Immature natural killer cell (primary cell): ENCODE measurements at regions not wholly inside any gene's neighbourhood (a gene's known extent, or its start where the extent isn't known, plus 50 kb on each side); places are given as distances from the start of the nearest gene placed in this dataset.
"Not testable (repeated sequence)": the region's sequence is repeated elsewhere in the genome, so short reads cannot be mapped to it uniquely, and the experiment has no call there.

Experiments used
- DNase-seq, 3 donors: peaks; one replicate each; pipeline ENCODE4 v3.0.0; 2022; ENCODE audit warnings: mixed read lengths in 1 of 3
- H3K27ac Mint-ChIP-seq, 6 donors: one replicate each; pipeline ENCODE4 v1.8.0; 2020; ENCODE audit warnings: mixed read lengths in 6 of 6, mild to moderate bottlenecking in 5 of 6, inconsistent platforms in 4 of 6, moderate library complexity in 3 of 6
- H3K27me3 Mint-ChIP-seq, 3 donors: one replicate each; pipeline ENCODE4 v1.8.0; 2020 to 2021; ENCODE audit warnings: low read depth in 3 of 3, mild to moderate bottlenecking in 3 of 3, mixed read lengths in 3 of 3, moderate library complexity in 3 of 3, inconsistent platforms in 1 of 3
- H3K36me3 Mint-ChIP-seq, 3 donors: one replicate each; pipeline ENCODE4 v1.8.0; 2020; ENCODE audit warnings: mixed read lengths in 3 of 3, inconsistent platforms in 2 of 3, mild to moderate bottlenecking in 2 of 3
- H3K4me1 Mint-ChIP-seq, 2 donors: one replicate each; pipeline ENCODE4 v1.8.0; 2020; ENCODE audit warnings: inconsistent platforms in 2 of 2, mild to moderate bottlenecking in 2 of 2, mixed read lengths in 2 of 2, moderate library complexity in 1 of 2
- H3K4me3 Mint-ChIP-seq, 5 donors: one replicate each; pipeline ENCODE4 v1.8.0; 2020; ENCODE audit warnings: mild to moderate bottlenecking in 5 of 5, mixed read lengths in 5 of 5, inconsistent platforms in 3 of 5, moderate library complexity in 3 of 5
- H3K9me3 Mint-ChIP-seq, 6 donors: one replicate each; pipeline ENCODE4 v1.8.0; 2020; ENCODE audit warnings: mild to moderate bottlenecking in 6 of 6, mixed read lengths in 6 of 6, inconsistent platforms in 4 of 6, moderate library complexity in 3 of 6

GRCh38 chr5:86289786-86290185 is 328.0 kb upstream of the COX7C start:
- H3K27me3 Mint-ChIP-seq, H3K4me1 Mint-ChIP-seq, H3K27ac Mint-ChIP-seq, H3K4me3 Mint-ChIP-seq, H3K36me3 Mint-ChIP-seq, DNase-seq: not testable (repeated sequence)
- H3K9me3 Mint-ChIP-seq = peaks cover 2 to 12% (median 4%) of the 10 kb centered on the region in 6 donors

GRCh38 chr5:86292811-86293210 is 324.9 kb upstream of the COX7C start:
- H3K4me3 Mint-ChIP-seq, DNase-seq, H3K4me1 Mint-ChIP-seq, H3K27me3 Mint-ChIP-seq, H3K36me3 Mint-ChIP-seq, H3K27ac Mint-ChIP-seq: not testable (repeated sequence)
- peaks cover 2 to 12% (median 5%) of the 10 kb centered on the region in 6 donors for H3K9me3 Mint-ChIP-seq

DNA sequence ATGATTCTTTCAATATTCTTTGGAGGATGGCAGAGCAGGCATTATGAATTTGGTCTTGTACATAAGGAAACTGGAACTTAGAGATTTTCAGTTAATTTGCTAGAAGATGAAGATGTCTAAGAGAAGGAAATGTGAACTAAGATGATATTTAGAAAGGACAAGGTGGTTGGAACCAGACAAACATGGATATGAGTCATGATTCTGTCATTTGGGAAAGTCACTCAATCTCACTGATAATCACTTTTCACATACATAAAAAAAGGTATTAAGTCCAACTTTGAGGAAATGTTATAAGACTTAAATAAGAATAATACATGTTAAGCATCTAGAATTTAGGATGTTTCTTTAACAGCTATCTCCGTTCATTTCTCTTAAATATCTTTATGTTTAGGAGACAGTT is 315.1 kb upstream of the COX7C start:
- DNase-seq, H3K27ac Mint-ChIP-seq, H3K4me1 Mint-ChIP-seq, H3K27me3 Mint-ChIP-seq, H3K9me3 Mint-ChIP-seq, H3K36me3 Mint-ChIP-seq, H3K4me3 Mint-ChIP-seq: not testable (repeated sequence)

DNA sequence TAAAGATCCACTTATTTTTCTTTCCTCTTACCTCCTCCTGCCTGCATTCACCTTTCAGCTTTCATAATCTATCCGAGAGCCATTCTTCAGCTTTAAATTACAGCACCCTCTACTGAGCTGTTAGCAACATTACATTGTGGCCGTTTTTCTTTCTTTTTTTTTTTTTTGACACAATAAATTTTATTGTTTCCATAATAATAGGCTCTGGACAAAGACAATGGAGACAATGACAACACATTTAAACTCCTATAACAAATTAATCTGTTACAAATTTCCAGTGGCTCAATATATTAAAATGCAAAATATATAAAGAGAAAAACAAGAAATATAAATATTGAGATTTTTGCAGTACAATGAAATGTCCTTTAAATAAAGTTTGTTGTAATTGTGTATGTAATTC is 312.7 kb upstream of the COX7C start:
- not testable (repeated sequence) for H3K4me3 Mint-ChIP-seq, H3K9me3 Mint-ChIP-seq, H3K27ac Mint-ChIP-seq, H3K4me1 Mint-ChIP-seq, H3K27me3 Mint-ChIP-seq, H3K36me3 Mint-ChIP-seq, DNase-seq

DNA sequence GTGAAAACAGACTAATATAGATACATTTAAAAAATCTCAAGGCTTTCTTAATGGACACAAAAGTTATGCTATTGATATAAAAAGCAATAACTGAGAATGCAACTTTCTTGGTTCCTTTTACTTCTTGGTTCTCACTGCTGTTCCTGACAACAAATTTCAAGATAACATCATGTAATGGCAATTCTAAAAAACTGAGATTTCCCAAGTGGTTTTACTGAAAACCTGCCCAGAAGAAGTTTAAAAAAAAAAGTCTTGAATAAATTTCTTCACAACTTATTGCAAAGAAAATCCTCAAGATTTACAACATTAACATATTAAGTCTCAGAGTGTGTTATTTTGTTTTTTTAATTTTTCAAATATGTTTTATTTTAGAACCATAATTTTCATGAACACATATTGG is 302.8 kb upstream of the COX7C start:
- Mint-ChIP-seq H3K27ac (no peak overlapping the region), H3K27me3 (no peaks in the 10 kb centered on the region), H3K9me3 (peaks cover 0 to 5% (median 3%) of the 10 kb centered on the region in 6 donors), H3K36me3 (no peaks in the 10 kb centered on the region), H3K4me1 (no peaks in the 10 kb centered on the region), H3K4me3 (no peak overlapping the region)
- DNase-seq = no peak

GRCh38 chr5:86320266-86320665 is 297.5 kb upstream of the COX7C start:
- Mint-ChIP-seq H3K9me3 (peaks cover 0 to 18% (median 6%) of the 10 kb centered on the region in 6 donors), H3K36me3 (no peaks in the 10 kb centered on the region), H3K4me3 (no peak overlapping the region), H3K4me1 (no peaks in the 10 kb centered on the region), H3K27ac (no peak overlapping the region), H3K27me3 (no peaks in the 10 kb centered on the region)
- no peak for DNase-seq

GRCh38 chr5:86329318-86329717 is 288.4 kb upstream of the COX7C start:
- H3K4me3 Mint-ChIP-seq = no peak overlapping the region
- no peak overlapping the region for H3K27ac Mint-ChIP-seq

DNA sequence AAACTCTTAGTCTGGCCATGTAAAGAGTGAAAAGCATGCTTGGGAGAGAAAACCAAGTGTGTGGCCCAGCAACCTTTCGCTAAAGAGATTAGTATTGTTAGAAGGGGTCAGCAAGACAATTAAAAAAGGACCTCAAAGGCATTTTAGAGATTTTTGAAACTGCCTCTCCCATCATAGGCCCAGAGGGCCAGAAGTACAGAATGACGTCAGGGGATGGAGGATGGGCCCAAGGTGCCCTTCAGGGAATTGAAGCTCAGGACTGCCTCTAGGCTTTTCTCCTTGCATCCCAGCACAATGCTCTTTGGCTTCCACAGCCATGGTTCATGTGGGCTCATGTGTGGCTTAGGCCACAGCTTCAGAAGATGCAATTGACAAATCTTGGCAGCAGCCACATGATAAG is 287.0 kb upstream of the COX7C start:
- Mint-ChIP-seq H3K4me1 (no peaks in the 10 kb centered on the region), H3K27ac (no peak overlapping the region), H3K27me3 (peaks cover 0 to 3% (median 2%) of the 10 kb centered on the region in 3 donors), H3K36me3 (no peaks in the 10 kb centered on the region), H3K9me3 (peaks cover 0 to 13% (median 7%) of the 10 kb centered on the region in 6 donors), H3K4me3 (no peak overlapping the region)
- DNase-seq = no peak

More at GRCh38 chr5:86329318-86329717, 288.4 kb upstream of the COX7C start:
- no peak for DNase-seq
- Mint-ChIP-seq H3K9me3 (peaks cover 0 to 13% (median 6%) of the 10 kb centered on the region in 6 donors), H3K4me1 (no peaks in the 10 kb centered on the region), H3K27me3 (peaks cover 0 to 3% (median 2%) of the 10 kb centered on the region in 3 donors), H3K36me3 (no peaks in the 10 kb centered on the region)

GRCh38 chr5:86332851-86333250 is 284.9 kb upstream of the COX7C start:
- no peak for DNase-seq
- Mint-ChIP-seq H3K9me3 (peaks cover 0 to 21% (median 10%) of the 10 kb centered on the region in 6 donors), H3K27me3 (peaks cover 0 to 3% (median 2%) of the 10 kb centered on the region in 3 donors), H3K4me3 (no peak overlapping the region), H3K27ac (no peak overlapping the region), H3K4me1 (no peaks in the 10 kb centered on the region), H3K36me3 (no peaks in the 10 kb centered on the region)

DNA sequence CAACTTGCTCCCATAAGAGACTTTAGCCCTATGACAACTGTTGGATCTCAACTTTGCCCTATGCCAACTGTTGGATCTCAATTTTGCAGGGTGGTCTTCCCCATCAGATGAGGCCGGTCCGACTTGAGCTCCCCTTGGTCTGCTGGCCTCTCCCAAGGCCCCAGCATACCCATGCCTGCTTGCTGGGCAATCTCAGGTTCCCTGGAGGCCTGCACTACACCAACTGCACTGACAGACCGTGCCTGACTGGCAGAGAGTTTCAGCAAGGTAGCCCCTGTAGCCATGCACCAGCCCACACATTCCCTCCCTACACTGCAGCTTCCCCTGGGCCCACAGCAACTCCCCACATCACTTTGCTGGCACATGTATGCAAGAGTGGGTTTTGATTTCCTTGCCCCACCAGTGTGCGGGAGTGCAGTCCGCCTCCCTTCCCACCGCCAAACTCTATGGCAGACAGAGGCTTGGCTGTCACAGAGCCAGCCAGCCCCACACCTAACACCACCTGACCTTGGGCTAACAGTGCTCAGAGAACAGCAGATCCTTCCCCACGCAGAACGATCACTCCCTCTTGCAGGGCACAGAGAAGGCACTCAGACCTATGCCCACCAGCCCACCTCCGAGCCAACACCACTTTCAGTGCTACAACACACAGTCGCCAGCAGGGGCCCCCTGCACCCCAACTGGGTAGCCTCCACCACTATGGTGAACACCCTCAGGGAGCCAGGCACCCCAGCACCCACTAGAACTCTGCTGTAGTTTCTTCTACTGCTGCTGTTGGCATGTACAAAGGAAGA is 279.9 kb upstream of the COX7C start:
- H3K9me3 Mint-ChIP-seq = peaks cover 3 to 14% (median 9%) of the 10 kb centered on the region in 6 donors
- peaks cover 0 to 2% (median 2%) of the 10 kb centered on the region in 3 donors for H3K27me3 Mint-ChIP-seq
- H3K4me1 Mint-ChIP-seq = no peaks in the 10 kb centered on the region
- no peak overlapping the region for H3K4me3 Mint-ChIP-seq
- H3K36me3 Mint-ChIP-seq = no peaks in the 10 kb centered on the region
- no peak for DNase-seq
- H3K27ac Mint-ChIP-seq = no peak overlapping the region

DNA sequence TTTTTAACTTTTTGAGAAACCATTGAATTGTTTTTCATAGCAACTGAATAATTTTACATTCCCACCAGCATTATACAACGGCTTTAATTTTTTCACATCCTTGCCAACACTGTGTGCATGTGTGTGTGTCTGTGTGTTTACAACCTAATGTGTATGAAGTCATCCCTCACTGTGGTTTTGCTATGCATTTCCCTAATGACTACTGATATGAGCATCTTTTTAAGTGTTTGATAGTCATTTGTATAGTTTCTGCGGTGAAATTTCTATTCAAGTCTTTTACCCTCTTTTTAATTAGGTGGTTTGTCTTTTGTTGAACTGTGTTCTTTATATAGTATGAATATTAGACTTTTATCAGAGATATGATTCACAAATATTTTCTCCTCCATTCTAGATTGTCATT is 263.1 kb upstream of the COX7C start:
- Mint-ChIP-seq H3K4me1 (no peaks in the 10 kb centered on the region), H3K4me3 (no peak overlapping the region), H3K36me3 (no peaks in the 10 kb centered on the region), H3K9me3 (peaks cover 0 to 5% (median 4%) of the 10 kb centered on the region in 6 donors), H3K27ac (no peak overlapping the region), H3K27me3 (peaks cover 0 to 4% (median 3%) of the 10 kb centered on the region in 3 donors)
- no peak for DNase-seq

DNA sequence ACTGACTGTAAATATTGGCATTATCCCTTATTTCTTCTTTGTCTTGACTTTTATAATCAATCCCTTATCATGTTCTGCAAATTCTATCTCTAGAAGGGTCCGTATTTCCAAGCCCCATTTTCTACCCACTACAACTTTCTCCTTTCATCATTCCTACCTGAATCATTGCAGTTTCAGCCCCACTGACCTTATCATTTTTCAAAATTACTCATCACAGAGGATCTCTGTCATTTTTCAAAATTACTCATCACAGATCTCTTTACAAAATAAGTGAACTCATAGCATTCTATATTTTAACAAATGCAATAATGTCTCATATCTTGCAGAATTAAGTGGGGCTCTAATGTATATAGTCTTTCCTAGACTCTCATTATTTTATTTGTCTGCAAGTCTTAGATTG is 256.9 kb upstream of the COX7C start:
- no peak overlapping the region for H3K4me3 Mint-ChIP-seq

GRCh38 chr5:86371061-86371460 is 246.7 kb upstream of the COX7C start:
- Mint-ChIP-seq H3K27ac (no peak overlapping the region), H3K36me3 (no peaks in the 10 kb centered on the region), H3K4me3 (no peak overlapping the region)

More for the DNA sequence above, 256.9 kb upstream of the COX7C start:
- Mint-ChIP-seq H3K36me3 (no peaks in the 10 kb centered on the region), H3K9me3 (peaks cover 0 to 21% (median 9%) of the 10 kb centered on the region in 6 donors), H3K4me1 (no peaks in the 10 kb centered on the region), H3K27ac (no peak overlapping the region), H3K27me3 (peaks cover 0 to 4% (median 1%) of the 10 kb centered on the region in 3 donors)
- DNase-seq = no peak

GRCh38 chr5:86374611-86375010 is 243.1 kb upstream of the COX7C start:
- no peaks in the 10 kb centered on the region for H3K4me1 Mint-ChIP-seq

More at GRCh38 chr5:86371061-86371460, 246.7 kb upstream of the COX7C start:
- no peak for DNase-seq
- H3K4me1 Mint-ChIP-seq = no peaks in the 10 kb centered on the region
- H3K27me3 Mint-ChIP-seq = no peaks in the 10 kb centered on the region
- peaks cover under 1 to 13% (median 4%) of the 10 kb centered on the region in 6 donors for H3K9me3 Mint-ChIP-seq

GRCh38 chr5:86376214-86376613 is 241.5 kb upstream of the COX7C start:
- no peak overlapping the region for H3K27ac Mint-ChIP-seq
- DNase-seq = no peak
- H3K36me3 Mint-ChIP-seq = no peaks in the 10 kb centered on the region
- peaks cover 0 to 13% (median 4%) of the 10 kb centered on the region in 6 donors for H3K9me3 Mint-ChIP-seq
- H3K4me1 Mint-ChIP-seq = no peaks in the 10 kb centered on the region
- H3K4me3 Mint-ChIP-seq = no peak overlapping the region
- peaks cover 0 to 1% (median 0%) of the 10 kb centered on the region in 3 donors for H3K27me3 Mint-ChIP-seq

More at GRCh38 chr5:86374611-86375010, 243.1 kb upstream of the COX7C start:
- H3K27me3 Mint-ChIP-seq = peaks cover 0 to under 1% (median 0%) of the 10 kb centered on the region in 3 donors
- DNase-seq = no peak
- H3K4me3 Mint-ChIP-seq = no peak overlapping the region
- H3K36me3 Mint-ChIP-seq = no peaks in the 10 kb centered on the region
- peaks cover 0 to 13% (median 4%) of the 10 kb centered on the region in 6 donors for H3K9me3 Mint-ChIP-seq
- no peak overlapping the region for H3K27ac Mint-ChIP-seq
